ENCODE measurements at regions not wholly inside any gene's neighbourhood (a gene's known extent, or its start where the extent isn't known, plus 50 kb on each side); places are given as distances from the start of the nearest gene placed in this dataset.

DNA sequence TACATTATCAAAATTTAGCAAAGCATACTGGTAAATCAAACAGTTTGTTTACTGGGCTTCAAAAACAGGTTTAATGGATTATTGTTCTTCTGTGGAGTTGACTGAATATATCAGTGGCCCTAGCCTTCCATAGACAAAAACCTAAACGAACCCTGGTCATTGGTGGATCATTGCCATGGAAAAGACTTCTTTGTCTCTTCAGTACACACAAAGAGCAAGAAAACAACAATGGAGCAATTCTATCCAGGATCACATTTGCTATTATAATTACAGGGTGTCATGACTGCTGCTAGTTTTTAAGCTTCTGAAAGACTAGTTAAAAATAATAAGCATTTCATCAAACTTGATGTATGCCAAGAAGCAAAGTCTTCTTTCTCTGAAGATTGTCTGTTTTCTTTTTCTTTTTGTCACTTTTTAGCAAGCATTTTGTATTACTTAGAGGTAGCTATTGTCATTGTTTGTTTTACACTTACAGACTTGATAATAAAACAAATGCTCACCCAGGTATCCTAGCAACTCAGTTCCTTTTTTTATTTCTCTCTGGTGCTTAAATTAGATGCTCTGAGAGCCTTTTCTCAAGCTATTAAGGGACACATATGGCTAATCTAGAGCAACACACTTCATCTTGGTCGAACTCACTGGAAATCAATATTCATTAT, 1228.7 kb upstream of the DDX18 start:
- no peaks in the 10 kb centered on the region for H3K9me3 ChIP-seq (ENCODE audit: low read depth)
- H3K27me3 ChIP-seq: no peaks in the 10 kb centered on the region
- no peak overlapping the region for H3K4me3 ChIP-seq
- no peaks in the 10 kb centered on the region for H3K4me1 ChIP-seq (ENCODE audit: low read depth)
- no peaks in the 10 kb centered on the region for H3K36me3 ChIP-seq
- H3K27ac ChIP-seq: no peak overlapping the region
- TF ChIP-seq, protein P1, sequence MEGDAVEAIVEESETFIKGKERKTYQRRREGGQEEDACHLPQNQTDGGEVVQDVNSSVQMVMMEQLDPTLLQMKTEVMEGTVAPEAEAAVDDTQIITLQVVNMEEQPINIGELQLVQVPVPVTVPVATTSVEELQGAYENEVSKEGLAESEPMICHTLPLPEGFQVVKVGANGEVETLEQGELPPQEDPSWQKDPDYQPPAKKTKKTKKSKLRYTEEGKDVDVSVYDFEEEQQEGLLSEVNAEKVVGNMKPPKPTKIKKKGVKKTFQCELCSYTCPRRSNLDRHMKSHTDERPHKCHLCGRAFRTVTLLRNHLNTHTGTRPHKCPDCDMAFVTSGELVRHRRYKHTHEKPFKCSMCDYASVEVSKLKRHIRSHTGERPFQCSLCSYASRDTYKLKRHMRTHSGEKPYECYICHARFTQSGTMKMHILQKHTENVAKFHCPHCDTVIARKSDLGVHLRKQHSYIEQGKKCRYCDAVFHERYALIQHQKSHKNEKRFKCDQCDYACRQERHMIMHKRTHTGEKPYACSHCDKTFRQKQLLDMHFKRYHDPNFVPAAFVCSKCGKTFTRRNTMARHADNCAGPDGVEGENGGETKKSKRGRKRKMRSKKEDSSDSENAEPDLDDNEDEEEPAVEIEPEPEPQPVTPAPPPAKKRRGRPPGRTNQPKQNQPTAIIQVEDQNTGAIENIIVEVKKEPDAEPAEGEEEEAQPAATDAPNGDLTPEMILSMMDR (IDR thresholded peaks at IDR 0.05; ENCODE audit: low read depth, low read length): no peak
- no peak for DNase-seq (ENCODE audit: low read depth in 1 of 2, low spot score in 1 of 2)

DNA sequence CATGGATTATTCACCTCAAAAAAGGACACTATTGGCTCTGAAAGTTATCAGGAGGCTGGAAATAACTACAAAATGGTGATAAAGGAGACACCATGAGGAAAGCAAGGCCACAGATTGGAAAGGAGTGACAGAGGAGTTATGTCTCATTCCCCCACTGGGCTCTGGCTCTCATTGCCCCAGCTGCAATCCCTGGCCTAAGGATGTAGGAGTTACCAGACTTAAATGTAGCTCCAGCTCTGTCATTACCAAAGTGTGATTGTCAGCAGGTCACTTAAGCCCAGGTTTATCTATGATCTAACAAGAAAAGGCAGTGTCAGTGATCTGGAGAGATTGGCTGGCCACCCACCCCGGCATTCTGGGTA, 1228.2 kb upstream of the DDX18 start:
- H3K9me3 ChIP-seq (ENCODE audit: low read depth): no peaks in the 10 kb centered on the region
- no peak overlapping the region for H3K27ac ChIP-seq
- H3K4me1 ChIP-seq (ENCODE audit: low read depth): no peaks in the 10 kb centered on the region
- no peak for DNase-seq (ENCODE audit: low read depth in 1 of 2, low spot score in 1 of 2)
- H3K36me3 ChIP-seq: no peaks in the 10 kb centered on the region
- TF ChIP-seq, protein P1 (IDR thresholded peaks at IDR 0.05; ENCODE audit: low read depth, low read length): no peak
- H3K27me3 ChIP-seq: no peaks in the 10 kb centered on the region
- no peak overlapping the region for H3K4me3 ChIP-seq
